GM12892 (cell line): ENCODE measurements at regions not wholly inside any gene's neighbourhood (a gene's known extent, or its start where the extent isn't known, plus 50 kb on each side); places are given as distances from the start of the nearest gene placed in this dataset.

ENCODE experiments used
- DNase-seq: peaks from one replicate; pipeline ENCODE4 v3.0.0; 2011; ENCODE audit not compliant: insufficient read length
- FAIRE-seq: peaks from 2 replicates; lab custom pipeline; 2011; peaks lifted over from hg19 to GRCh38; lab: Jason Lieb, UNC
- POLR2A ChIP-seq: IDR thresholded peaks from 2 replicates; pipeline ENCODE4 v1.6.1; 2011; ENCODE audit warnings: low read depth, low read length, control low read depth
- POLR2AphosphoS5 ChIP-seq: IDR thresholded peaks from 2 replicates; pipeline ENCODE4 v1.6.1; 2011; ENCODE audit warnings: low read depth, low read length, control low read depth
- TAF1 ChIP-seq: IDR thresholded peaks from 2 replicates; pipeline ENCODE4 v1.6.1; 2011; ENCODE audit warnings: low read depth, mild to moderate bottlenecking, control low read depth, low read length, borderline replicate concordance

GRCh38 chr1:229867726-229868125 lies 199.3 kb upstream of the GALNT2 start:
- FAIRE-seq (no peak), DNase-seq (no peak)
- TF ChIP-seq TAF1 (no peak), POLR2A (no peak), POLR2AphosphoS5 (no peak)

DNA sequence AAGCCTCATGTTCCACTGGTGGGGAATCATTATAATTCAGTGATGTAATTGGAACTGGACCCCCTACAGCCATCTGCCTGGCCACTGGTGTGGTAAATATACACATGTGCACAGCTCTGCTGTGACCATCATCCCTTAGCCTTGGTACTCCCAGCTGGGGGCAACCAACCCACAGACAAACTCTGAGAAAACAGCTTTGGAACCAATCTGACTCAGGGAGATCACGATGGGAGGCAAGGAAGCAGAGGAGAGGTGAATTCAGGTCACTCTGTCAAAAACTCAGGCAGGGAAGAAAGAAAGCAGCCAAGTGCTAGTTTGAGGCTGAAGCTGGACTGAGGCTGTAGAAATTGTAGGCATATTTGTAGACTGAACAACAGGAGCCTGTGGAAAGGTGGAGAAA lies 197.8 kb upstream of the GALNT2 start:
- DNase-seq (no peak), FAIRE-seq (no peak)
- TF ChIP-seq POLR2A (no peak), TAF1 (no peak), POLR2AphosphoS5 (no peak)

DNA sequence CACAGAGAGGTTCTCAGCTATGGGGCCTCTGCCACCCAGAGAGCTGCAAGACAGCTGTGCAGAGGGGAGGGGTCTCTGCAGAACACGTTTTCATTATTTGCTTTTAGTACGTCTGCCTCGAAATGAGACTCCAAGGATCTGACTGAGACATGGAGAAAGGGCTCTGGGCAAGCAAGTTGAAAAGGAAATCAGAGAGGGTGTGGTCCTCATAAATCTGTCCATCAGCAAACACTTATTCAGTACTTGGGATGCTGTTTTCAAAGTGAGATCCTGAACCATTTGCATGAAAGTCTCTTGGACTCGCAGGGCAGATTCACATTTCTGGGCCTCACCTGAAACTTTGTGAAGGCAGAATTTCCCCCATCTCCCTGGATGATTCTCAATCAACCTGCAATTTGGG lies 197.4 kb upstream of the GALNT2 start:
- no peak for TF ChIP-seq TAF1
- TF ChIP-seq POLR2A: no peak
- TF ChIP-seq POLR2AphosphoS5: no peak
- FAIRE-seq (no peak), DNase-seq (no peak)

GRCh38 chr1:229870381-229870780 lies 196.7 kb upstream of the GALNT2 start:
- no peak for TF ChIP-seq TAF1
- no peak for TF ChIP-seq POLR2A
- TF ChIP-seq POLR2AphosphoS5: no peak
- DNase-seq (no peak), FAIRE-seq (no peak)

- FAIRE-seq: no peak
- no peak for DNase-seq
- TF ChIP-seq POLR2AphosphoS5 (no peak), TAF1 (no peak), POLR2A (no peak)
These were observed 195.9 kb upstream of the GALNT2 start for GRCh38 chr1:229871078-229871676.

GRCh38 chr1:229874136-229874535 lies 192.9 kb upstream of the GALNT2 start:
- TF ChIP-seq POLR2AphosphoS5 (no peak), POLR2A (no peak), TAF1 (no peak)
- no peak for DNase-seq
- no peak for FAIRE-seq

DNA sequence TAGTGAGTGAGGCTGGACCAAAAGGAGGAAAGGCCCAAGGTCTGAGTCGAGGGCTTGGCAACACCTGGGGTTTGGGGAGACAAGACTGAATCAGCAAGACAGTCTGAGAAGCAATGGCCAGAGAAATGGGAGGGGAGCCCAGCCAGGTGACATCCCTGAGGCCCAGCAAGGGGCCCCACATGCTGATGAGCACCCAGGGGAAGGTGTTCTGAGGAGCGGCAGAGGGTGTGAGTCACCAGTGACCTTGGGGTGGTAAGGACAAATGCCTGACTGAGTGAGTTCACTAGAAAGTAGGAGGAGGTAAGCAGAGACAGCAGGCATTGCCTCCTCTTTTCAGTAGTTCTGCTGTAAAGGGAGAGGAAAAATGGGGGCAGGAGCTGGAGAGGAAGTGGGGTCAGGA lies 192.4 kb upstream of the GALNT2 start:
- FAIRE-seq: no peak
- no peak for DNase-seq
- TF ChIP-seq TAF1 (no peak), POLR2A (no peak), POLR2AphosphoS5 (no peak)

DNA sequence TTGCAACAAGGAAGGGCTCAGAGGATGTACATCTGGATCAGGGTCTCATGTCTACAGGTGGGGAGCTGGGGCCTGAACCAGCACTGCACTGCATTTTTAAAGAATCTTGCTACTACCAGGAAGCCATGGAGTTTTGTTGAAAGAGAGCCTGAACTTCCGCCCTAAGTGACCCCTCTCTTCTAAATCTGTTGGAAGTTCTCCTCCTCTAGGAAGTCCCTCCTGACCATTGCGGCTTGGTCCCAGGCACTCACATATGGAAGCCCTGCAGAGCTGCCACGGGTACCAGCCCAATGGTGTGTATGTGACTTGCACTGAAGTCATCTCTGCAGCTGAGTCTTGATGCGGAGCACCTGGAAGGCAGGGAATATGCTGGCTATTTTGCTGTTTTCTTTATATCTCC lies 192.0 kb upstream of the GALNT2 start:
- no peak for DNase-seq
- FAIRE-seq: no peak
- TF ChIP-seq TAF1 (no peak), POLR2A (no peak), POLR2AphosphoS5 (no peak)

DNA sequence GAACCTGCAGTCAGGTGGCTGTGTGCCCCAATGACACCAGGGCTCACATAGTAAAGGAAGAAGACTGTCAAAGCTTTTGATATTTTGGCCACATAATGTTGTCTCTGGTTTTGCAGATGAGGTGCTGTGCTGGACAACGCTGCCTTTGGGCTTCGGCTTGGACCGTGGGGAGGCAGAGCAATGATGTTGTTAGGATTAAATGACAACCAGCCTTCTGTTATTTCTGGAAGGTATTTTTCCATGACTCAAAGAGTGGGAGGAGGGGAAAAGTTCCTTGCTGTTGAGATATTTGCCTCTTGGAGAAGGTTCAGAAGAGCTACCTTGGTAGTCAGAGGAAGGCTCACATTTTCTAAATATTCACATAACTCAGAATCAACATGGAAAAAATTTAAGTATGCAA lies 187.3 kb upstream of the GALNT2 start:
- DNase-seq (no peak), FAIRE-seq (no peak)
- TF ChIP-seq POLR2A: no peak
- TF ChIP-seq TAF1: no peak
- no peak for TF ChIP-seq POLR2AphosphoS5

GRCh38 chr1:229880271-229881170 lies 186.5 kb upstream of the GALNT2 start:
- TF ChIP-seq POLR2A (no peak), TAF1 (no peak), POLR2AphosphoS5 (no peak)
- DNase-seq (no peak), FAIRE-seq (no peak)

DNA sequence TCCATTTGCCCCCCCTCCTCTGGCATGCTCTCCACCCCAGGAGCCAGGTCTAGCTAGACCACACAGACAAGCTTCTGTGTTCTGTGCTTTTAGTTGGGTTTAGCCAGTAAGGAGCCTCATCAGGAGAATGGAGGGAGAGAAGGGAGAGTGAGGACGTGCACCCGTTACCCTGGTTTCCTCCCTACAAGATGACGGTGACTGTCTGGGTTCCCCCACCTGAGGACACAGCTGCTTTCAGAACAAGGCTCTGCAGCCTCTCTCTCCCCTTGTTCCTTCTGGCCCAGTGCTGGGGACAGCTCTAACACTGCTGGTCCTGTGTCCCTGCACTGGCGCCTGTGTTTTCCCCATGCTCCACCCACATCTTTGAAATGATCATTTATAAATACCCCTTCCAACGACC lies 184.4 kb upstream of the GALNT2 start:
- no peak for TF ChIP-seq POLR2A
- TF ChIP-seq TAF1: no peak
- TF ChIP-seq POLR2AphosphoS5: no peak
- DNase-seq: no peak
- no peak for FAIRE-seq

GRCh38 chr1:229883504-229884200 lies 183.4 kb upstream of the GALNT2 start:
- no peak for FAIRE-seq
- no peak for TF ChIP-seq POLR2A
- no peak for TF ChIP-seq POLR2AphosphoS5
- no peak for DNase-seq

- DNase-seq: no peak
- no peak for TF ChIP-seq POLR2AphosphoS5
- TF ChIP-seq TAF1: no peak
- TF ChIP-seq POLR2A: no peak
- no peak for FAIRE-seq
These were observed 182.3 kb upstream of the GALNT2 start for GRCh38 chr1:229884765-229885164.
